GM23338 (cell line): ENCODE measurements at regions not wholly inside any gene's neighbourhood (a gene's known extent, or its start where the extent isn't known, plus 50 kb on each side); places are given as distances from the start of the nearest gene placed in this dataset.

Experiments
- ATAC-seq: fragments of 200-7000 bp; cut with Tn5 transposase; 3 replicates; pipeline ENCODE4 v1.9.1; 2020
- DNase-seq: peaks from one replicate; pipeline ENCODE4 v3.0.0-alpha.2; 2015; ENCODE audit warnings: low spot score
- H2AFZ ChIP-seq: fragments of 200-600 bp; sonication (generic); 2 replicates; pipeline ENCODE4 v1.8.0; 2016; ENCODE audit warnings: antibody characterized with exemption, mild to moderate bottlenecking, moderate library complexity
- H3F3A ChIP-seq: fragments of 200-600 bp; sonication (generic); replicated peaks from 2 replicates; pipeline ENCODE4 v1.8.0; 2017; ENCODE audit warnings: antibody characterized with exemption, mixed run types, low read depth
- H3K27ac ChIP-seq: fragments of 200-600 bp; sonication (generic); 2 replicates; pipeline ENCODE4 v1.6.1; 2016; ENCODE audit warnings: low read depth
- H3K27me3 ChIP-seq: fragments of 200-600 bp; sonication (generic); 2 replicates; pipeline ENCODE4 v1.8.0; 2016; ENCODE audit warnings: mild to moderate bottlenecking, mixed run types, moderate library complexity; ENCODE audit not compliant: insufficient read depth
- H3K36me3 ChIP-seq: fragments of 200-600 bp; sonication (generic); 2 replicates; pipeline ENCODE4 v1.8.0; 2016; ENCODE audit warnings: mild to moderate bottlenecking; ENCODE audit not compliant: insufficient read depth
- H3K4me1 ChIP-seq: fragments of 200-600 bp; sonication (generic); 2 replicates; pipeline ENCODE4 v1.8.0; 2016; ENCODE audit warnings: mild to moderate bottlenecking, moderate library complexity; ENCODE audit not compliant: insufficient read depth
- H3K4me2 ChIP-seq: fragments of 200-600 bp; sonication (generic); 2 replicates; pipeline ENCODE4 v1.7.1; 2017; ENCODE audit warnings: mixed run types
- H3K4me3 ChIP-seq: fragments of 200-600 bp; sonication (generic); 2 replicates; pipeline ENCODE4 v1.6.1; 2016; ENCODE audit warnings: mixed run types
- H3K79me2 ChIP-seq: fragments of 200-600 bp; sonication (generic); replicated peaks from 2 replicates; pipeline ENCODE4 v1.8.0; 2017; ENCODE audit warnings: mild to moderate bottlenecking; ENCODE audit not compliant: insufficient read depth
- H3K9me2 ChIP-seq: fragments of 200-600 bp; sonication (generic); 2 replicates; pipeline ENCODE4 v1.8.0; 2017; ENCODE audit not compliant: insufficient read depth
- H4K20me1 ChIP-seq: fragments of 200-600 bp; sonication (generic); replicated peaks from 2 replicates; pipeline ENCODE4 v1.8.0; 2017; ENCODE audit warnings: mild to moderate bottlenecking; ENCODE audit not compliant: insufficient read depth
- H3K27ac Mint-ChIP-seq: 2 replicates; pipeline ENCODE4 v1.8.0; 2020; ENCODE audit warnings: inconsistent platforms, mild to moderate bottlenecking, moderate library complexity, mixed read lengths
- H3K27me3 Mint-ChIP-seq: 3 replicates; pipeline ENCODE4 v1.8.0; 2022; ENCODE audit warnings: low read depth, mild to moderate bottlenecking, moderate library complexity, mixed read lengths, inconsistent platforms; ENCODE audit not compliant: insufficient read depth, poor library complexity
- H3K36me3 Mint-ChIP-seq: 3 replicates; pipeline ENCODE4 v1.8.0; 2021; ENCODE audit warnings: low read depth, mild to moderate bottlenecking, inconsistent platforms, moderate library complexity, mixed read lengths
- H3K4me1 Mint-ChIP-seq: 3 replicates; pipeline ENCODE4 v1.8.0; 2020; ENCODE audit warnings: mild to moderate bottlenecking, inconsistent platforms, mixed read lengths
- H3K4me3 Mint-ChIP-seq: 3 replicates; pipeline ENCODE4 v1.8.0; 2021; ENCODE audit warnings: moderate library complexity, mild to moderate bottlenecking, inconsistent platforms, mixed read lengths
- H3K9me3 Mint-ChIP-seq: 3 replicates; pipeline ENCODE4 v1.8.0; 2020; ENCODE audit warnings: moderate library complexity, mild to moderate bottlenecking, inconsistent platforms, mixed read lengths
- CREB1 ChIP-seq: fragments of 250-450 bp; sonication (Bioruptor Pico); IDR thresholded peaks from 2 replicates; pipeline ENCODE4 v1.5.0; 2020; ENCODE audit warnings: low read depth, mild to moderate bottlenecking, moderate library complexity
- EZH2 ChIP-seq: fragments of 200-600 bp; sonication (generic); IDR thresholded peaks from one replicate; pipeline ENCODE4 v1.8.0; 2017; ENCODE audit warnings: antibody characterized with exemption, mild to moderate bottlenecking, low read depth; ENCODE audit not compliant: unreplicated experiment
- EZH2phosphoT487 ChIP-seq: fragments of 200-600 bp; sonication (generic); IDR thresholded peaks from one replicate; pipeline ENCODE4 v1.8.1; 2018; ENCODE audit warnings: antibody characterized with exemption; ENCODE audit not compliant: unreplicated experiment
- NANOG ChIP-seq: IDR thresholded peaks from 2 replicates; pipeline ENCODE4 v1.6.1; 2016; ENCODE audit warnings: antibody characterized with exemption, borderline replicate concordance
- POLR2AphosphoS5 ChIP-seq: IDR thresholded peaks from 2 replicates; pipeline ENCODE4 v1.6.1; 2016; ENCODE audit warnings: antibody characterized with exemption, low read depth
- STAT1 ChIP-seq: IDR thresholded peaks from one replicate; pipeline ENCODE4 v1.6.1; 2016; ENCODE audit warnings: antibody characterized with exemption; ENCODE audit not compliant: unreplicated experiment
- ZNF331 ChIP-seq: fragments of 250-450 bp; sonication (Bioruptor Pico); IDR thresholded peaks from 2 replicates; pipeline ENCODE4 v1.5.0; 2020; ENCODE audit warnings: low read depth, mild to moderate bottlenecking, moderate library complexity
- TF ChIP-seq, protein P1 (sequence below): IDR thresholded peaks from 2 replicates; pipeline ENCODE4 v1.6.1; 2016; ENCODE audit warnings: antibody characterized with exemption
- TF ChIP-seq, protein P2 (sequence below): fragments of 250-450 bp; sonication (Bioruptor Pico); IDR thresholded peaks from 2 replicates; pipeline ENCODE4 v1.5.0; 2020; ENCODE audit warnings: mild to moderate bottlenecking, moderate library complexity
- TF ChIP-seq, protein P3 (sequence below), 2 experiments: fragments of 200-600 bp in 1 of 2; sonication (generic) in 1 of 2; conservative IDR thresholded peaks; 2 replicates each; pipeline versions ENCODE4 v1.5.1 to v1.6.1; 2016 to 2017; ENCODE audit warnings: antibody characterized with exemption in 2 of 2, low read depth in 2 of 2, mild to moderate bottlenecking in 2 of 2, moderate library complexity in 1 of 2
- TF ChIP-seq, protein P4 (sequence below): IDR thresholded peaks from one replicate; pipeline ENCODE4 v1.6.1; 2018; ENCODE audit warnings: antibody characterized with exemption; ENCODE audit not compliant: unreplicated experiment

DNA sequence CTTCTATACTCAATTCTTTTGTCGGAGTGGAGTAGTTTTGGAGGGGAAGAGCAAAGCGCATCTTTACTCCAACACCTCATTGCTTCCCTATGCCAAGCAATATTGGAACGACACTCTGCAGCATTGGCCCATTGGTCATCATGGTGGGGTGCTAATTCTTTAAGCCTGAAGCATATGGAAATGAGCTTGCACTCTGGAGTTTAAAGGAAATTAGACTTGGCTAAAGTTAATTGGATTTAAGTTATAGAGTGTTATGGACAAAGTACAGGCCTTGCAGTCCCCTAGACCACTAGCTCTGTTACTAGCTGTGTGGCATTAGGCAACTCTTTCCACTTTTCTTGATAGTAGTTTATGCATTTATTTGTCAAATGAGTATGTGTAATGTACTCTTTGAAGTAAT, 568.3 kb upstream of the TENM4 start:
- TF ChIP-seq ZNF331, result no peak
- TF ChIP-seq EZH2phosphoT487, result no peak
- TF ChIP-seq EZH2, result no peak
- no peak for TF ChIP-seq CREB1 (CRISPR knock-in tag)
- DNase-seq, result no peak
- H2AFZ ChIP-seq, result peak overlapping the region; percentile 32; the same call in 1 of the 2 replicates
- Mint-ChIP-seq H3K9me3 (no peaks in the 10 kb centered on the region), H3K27ac (no peak overlapping the region), H3K4me3 (no peak overlapping the region), H3K36me3 (no peaks in the 10 kb centered on the region), H3K4me1 (peaks cover 7% of the 10 kb centered on the region; the same call in 2 of the 3 replicates), H3K27me3 (peaks cover 2% of the 10 kb centered on the region)
- H4K20me1 ChIP-seq, result no peaks in the 10 kb centered on the region
- no peaks in the 10 kb centered on the region for H3K4me1 ChIP-seq
- no peaks in the 10 kb centered on the region for H3F3A ChIP-seq
- peaks cover 10% of the 10 kb centered on the region; the same call in 1 of the 2 replicates for H3K9me2 ChIP-seq
- no peaks in the 10 kb centered on the region for H3K36me3 ChIP-seq
- no peak for ATAC-seq
- no peak overlapping the region for H3K27ac ChIP-seq
- no peak overlapping the region for H3K4me3 ChIP-seq
- no peaks in the 10 kb centered on the region for H3K27me3 ChIP-seq
- no peaks in the 10 kb centered on the region for H3K79me2 ChIP-seq
- H3K4me2 ChIP-seq, result no peak overlapping the region

DNA sequence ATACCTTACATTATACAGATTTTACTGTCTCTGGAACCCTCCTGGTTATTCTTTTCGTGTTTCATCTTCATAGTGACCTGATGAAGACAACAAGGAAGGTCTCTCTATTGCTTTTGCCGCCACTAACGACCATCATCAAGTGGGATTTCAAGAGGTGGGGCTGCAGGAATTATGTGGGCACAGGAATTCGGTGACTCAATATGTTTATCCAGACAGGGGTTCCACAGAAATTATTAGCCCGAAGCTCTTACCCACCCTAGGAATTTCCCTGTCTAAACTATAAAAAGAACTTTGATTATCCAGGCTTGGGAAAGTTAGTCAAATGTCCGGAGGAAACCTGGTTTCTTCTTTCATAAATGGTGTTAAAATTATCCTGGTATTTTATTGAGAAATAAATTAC, 566.8 kb upstream of the TENM4 start:
- Mint-ChIP-seq H3K36me3 (no peaks in the 10 kb centered on the region), H3K9me3 (no peaks in the 10 kb centered on the region), H3K4me1 (peaks cover 7% of the 10 kb centered on the region; the same call in 2 of the 3 replicates), H3K4me3 (no peak overlapping the region), H3K27me3 (peaks cover 2% of the 10 kb centered on the region), H3K27ac (no peak overlapping the region; the same call in 1 of the 2 replicates)
- no peak overlapping the region for H3K4me2 ChIP-seq
- H3K4me1 ChIP-seq, result no peaks in the 10 kb centered on the region
- H4K20me1 ChIP-seq, result no peaks in the 10 kb centered on the region
- H3F3A ChIP-seq, result no peaks in the 10 kb centered on the region
- no peaks in the 10 kb centered on the region for H3K79me2 ChIP-seq
- no peak overlapping the region for H2AFZ ChIP-seq
- DNase-seq, result no peak
- H3K36me3 ChIP-seq, result no peaks in the 10 kb centered on the region
- H3K27me3 ChIP-seq, result no peaks in the 10 kb centered on the region
- peaks cover 10% of the 10 kb centered on the region; the same call in 1 of the 2 replicates for H3K9me2 ChIP-seq
- H3K4me3 ChIP-seq, result no peak overlapping the region
- H3K27ac ChIP-seq, result no peak overlapping the region
- ATAC-seq, result no peak
- TF ChIP-seq, protein P1, sequence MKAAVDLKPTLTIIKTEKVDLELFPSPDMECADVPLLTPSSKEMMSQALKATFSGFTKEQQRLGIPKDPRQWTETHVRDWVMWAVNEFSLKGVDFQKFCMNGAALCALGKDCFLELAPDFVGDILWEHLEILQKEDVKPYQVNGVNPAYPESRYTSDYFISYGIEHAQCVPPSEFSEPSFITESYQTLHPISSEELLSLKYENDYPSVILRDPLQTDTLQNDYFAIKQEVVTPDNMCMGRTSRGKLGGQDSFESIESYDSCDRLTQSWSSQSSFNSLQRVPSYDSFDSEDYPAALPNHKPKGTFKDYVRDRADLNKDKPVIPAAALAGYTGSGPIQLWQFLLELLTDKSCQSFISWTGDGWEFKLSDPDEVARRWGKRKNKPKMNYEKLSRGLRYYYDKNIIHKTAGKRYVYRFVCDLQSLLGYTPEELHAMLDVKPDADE, result no peak
- TF ChIP-seq POLR2AphosphoS5, result no peak
- TF ChIP-seq NANOG, result no peak
- TF ChIP-seq, protein P2, sequence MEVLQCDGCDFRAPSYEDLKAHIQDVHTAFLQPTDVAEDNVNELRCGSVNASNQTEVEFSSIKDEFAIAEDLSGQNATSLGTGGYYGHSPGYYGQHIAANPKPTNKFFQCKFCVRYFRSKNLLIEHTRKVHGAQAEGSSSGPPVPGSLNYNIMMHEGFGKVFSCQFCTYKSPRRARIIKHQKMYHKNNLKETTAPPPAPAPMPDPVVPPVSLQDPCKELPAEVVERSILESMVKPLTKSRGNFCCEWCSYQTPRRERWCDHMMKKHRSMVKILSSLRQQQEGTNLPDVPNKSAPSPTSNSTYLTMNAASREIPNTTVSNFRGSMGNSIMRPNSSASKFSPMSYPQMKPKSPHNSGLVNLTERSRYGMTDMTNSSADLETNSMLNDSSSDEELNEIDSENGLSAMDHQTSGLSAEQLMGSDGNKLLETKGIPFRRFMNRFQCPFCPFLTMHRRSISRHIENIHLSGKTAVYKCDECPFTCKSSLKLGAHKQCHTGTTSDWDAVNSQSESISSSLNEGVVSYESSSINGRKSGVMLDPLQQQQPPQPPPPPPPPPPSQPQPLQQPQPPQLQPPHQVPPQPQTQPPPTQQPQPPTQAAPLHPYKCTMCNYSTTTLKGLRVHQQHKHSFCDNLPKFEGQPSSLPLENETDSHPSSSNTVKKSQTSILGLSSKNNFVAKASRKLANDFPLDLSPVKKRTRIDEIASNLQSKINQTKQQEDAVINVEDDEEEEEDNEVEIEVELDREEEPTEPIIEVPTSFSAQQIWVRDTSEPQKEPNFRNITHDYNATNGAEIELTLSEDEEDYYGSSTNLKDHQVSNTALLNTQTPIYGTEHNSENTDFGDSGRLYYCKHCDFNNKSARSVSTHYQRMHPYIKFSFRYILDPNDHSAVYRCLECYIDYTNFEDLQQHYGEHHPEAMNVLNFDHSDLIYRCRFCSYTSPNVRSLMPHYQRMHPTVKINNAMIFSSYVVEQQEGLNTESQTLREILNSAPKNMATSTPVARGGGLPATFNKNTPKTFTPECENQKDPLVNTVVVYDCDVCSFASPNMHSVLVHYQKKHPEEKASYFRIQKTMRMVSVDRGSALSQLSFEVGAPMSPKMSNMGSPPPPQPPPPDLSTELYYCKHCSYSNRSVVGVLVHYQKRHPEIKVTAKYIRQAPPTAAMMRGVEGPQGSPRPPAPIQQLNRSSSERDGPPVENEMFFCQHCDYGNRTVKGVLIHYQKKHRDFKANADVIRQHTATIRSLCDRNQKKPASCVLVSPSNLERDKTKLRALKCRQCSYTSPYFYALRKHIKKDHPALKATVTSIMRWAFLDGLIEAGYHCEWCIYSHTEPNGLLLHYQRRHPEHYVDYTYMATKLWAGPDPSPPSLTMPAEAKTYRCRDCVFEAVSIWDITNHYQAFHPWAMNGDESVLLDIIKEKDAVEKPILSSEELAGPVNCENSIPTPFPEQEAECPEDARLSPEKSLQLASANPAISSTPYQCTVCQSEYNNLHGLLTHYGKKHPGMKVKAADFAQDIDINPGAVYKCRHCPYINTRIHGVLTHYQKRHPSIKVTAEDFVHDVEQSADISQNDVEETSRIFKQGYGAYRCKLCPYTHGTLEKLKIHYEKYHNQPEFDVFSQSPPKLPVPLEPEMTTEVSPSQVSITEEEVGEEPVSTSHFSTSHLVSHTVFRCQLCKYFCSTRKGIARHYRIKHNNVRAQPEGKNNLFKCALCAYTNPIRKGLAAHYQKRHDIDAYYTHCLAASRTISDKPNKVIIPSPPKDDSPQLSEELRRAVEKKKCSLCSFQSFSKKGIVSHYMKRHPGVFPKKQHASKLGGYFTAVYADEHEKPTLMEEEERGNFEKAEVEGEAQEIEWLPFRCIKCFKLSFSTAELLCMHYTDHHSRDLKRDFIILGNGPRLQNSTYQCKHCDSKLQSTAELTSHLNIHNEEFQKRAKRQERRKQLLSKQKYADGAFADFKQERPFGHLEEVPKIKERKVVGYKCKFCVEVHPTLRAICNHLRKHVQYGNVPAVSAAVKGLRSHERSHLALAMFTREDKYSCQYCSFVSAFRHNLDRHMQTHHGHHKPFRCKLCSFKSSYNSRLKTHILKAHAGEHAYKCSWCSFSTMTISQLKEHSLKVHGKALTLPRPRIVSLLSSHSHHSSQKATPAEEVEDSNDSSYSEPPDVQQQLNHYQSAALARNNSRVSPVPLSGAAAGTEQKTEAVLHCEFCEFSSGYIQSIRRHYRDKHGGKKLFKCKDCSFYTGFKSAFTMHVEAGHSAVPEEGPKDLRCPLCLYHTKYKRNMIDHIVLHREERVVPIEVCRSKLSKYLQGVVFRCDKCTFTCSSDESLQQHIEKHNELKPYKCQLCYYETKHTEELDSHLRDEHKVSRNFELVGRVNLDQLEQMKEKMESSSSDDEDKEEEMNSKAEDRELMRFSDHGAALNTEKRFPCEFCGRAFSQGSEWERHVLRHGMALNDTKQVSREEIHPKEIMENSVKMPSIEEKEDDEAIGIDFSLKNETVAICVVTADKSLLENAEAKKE (CRISPR knock-in tag), result no peak
- TF ChIP-seq, protein P3, sequence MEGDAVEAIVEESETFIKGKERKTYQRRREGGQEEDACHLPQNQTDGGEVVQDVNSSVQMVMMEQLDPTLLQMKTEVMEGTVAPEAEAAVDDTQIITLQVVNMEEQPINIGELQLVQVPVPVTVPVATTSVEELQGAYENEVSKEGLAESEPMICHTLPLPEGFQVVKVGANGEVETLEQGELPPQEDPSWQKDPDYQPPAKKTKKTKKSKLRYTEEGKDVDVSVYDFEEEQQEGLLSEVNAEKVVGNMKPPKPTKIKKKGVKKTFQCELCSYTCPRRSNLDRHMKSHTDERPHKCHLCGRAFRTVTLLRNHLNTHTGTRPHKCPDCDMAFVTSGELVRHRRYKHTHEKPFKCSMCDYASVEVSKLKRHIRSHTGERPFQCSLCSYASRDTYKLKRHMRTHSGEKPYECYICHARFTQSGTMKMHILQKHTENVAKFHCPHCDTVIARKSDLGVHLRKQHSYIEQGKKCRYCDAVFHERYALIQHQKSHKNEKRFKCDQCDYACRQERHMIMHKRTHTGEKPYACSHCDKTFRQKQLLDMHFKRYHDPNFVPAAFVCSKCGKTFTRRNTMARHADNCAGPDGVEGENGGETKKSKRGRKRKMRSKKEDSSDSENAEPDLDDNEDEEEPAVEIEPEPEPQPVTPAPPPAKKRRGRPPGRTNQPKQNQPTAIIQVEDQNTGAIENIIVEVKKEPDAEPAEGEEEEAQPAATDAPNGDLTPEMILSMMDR (conservative IDR thresholded peaks at IDR 0.05; ENCODE audit: low read depth in 2 of 2), result no peak
- TF ChIP-seq, protein P4, sequence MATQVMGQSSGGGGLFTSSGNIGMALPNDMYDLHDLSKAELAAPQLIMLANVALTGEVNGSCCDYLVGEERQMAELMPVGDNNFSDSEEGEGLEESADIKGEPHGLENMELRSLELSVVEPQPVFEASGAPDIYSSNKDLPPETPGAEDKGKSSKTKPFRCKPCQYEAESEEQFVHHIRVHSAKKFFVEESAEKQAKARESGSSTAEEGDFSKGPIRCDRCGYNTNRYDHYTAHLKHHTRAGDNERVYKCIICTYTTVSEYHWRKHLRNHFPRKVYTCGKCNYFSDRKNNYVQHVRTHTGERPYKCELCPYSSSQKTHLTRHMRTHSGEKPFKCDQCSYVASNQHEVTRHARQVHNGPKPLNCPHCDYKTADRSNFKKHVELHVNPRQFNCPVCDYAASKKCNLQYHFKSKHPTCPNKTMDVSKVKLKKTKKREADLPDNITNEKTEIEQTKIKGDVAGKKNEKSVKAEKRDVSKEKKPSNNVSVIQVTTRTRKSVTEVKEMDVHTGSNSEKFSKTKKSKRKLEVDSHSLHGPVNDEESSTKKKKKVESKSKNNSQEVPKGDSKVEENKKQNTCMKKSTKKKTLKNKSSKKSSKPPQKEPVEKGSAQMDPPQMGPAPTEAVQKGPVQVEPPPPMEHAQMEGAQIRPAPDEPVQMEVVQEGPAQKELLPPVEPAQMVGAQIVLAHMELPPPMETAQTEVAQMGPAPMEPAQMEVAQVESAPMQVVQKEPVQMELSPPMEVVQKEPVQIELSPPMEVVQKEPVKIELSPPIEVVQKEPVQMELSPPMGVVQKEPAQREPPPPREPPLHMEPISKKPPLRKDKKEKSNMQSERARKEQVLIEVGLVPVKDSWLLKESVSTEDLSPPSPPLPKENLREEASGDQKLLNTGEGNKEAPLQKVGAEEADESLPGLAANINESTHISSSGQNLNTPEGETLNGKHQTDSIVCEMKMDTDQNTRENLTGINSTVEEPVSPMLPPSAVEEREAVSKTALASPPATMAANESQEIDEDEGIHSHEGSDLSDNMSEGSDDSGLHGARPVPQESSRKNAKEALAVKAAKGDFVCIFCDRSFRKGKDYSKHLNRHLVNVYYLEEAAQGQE, result no peak
- no peak for TF ChIP-seq STAT1
